ENCODE measurements at regions not wholly inside any gene's neighbourhood (a gene's known extent, or its start where the extent isn't known, plus 50 kb on each side); places are given as distances from the start of the nearest gene placed in this dataset.

DNA sequence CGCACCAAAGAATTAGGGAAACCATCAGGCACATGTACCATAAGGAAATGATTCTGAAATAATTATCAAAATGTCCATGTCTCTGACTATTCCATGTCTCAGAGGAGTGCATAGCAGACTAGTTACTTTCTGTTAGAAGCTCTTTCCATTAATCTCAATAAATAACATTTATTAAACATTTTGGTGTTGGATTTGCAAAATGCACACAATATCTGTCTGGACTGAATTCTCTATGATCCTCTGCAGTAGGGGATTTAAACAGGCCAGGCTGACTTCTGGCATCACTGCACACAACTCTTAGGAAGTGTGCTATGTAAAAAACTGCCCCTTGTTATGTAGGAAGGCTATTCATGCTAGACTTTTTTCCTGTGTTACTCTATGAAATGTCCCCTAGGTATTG, 283.3 kb upstream of the CDH5 start:
- BruUV-seq (replicated peaks), result no TSS peak
- Histone ChIP-seq H3K9ac (ENCODE audit: low read length) (no peak overlapping the region), H3K4me2 (ENCODE audit: low read length) (no peak overlapping the region), H4K20me1 (ENCODE audit: insufficient read depth) (no peaks in the 10 kb centered on the region), H3K9me3 (ENCODE audit: control insufficient read depth in 1 of 2, insufficient read depth in 1 of 2, low read depth in 1 of 2, low read length in 2 of 2) (no peaks in the 10 kb centered on the region), H2AFZ (ENCODE audit: low read depth, low read length, poor library complexity, severe bottlenecking) (no peak overlapping the region), H3K4me3 (replicated peaks in 1 of 2; ENCODE audit: low read depth in 1 of 2, low read length in 2 of 2) (no peak overlapping the region), H3K4me1 (ENCODE audit: control insufficient read depth in 1 of 2, insufficient read depth in 2 of 2, low read length in 2 of 2) (peaks cover 4 to 10% of the 10 kb centered on the region in 2 experiments; a peak in 3 of 4 replicates), H3K79me2 (ENCODE audit: insufficient read depth, low read length) (no peaks in the 10 kb centered on the region), H3K27ac (ENCODE audit: low read depth, low read length) (no peak overlapping the region), H3K9me2 (ENCODE audit: insufficient read depth) (no peaks in the 10 kb centered on the region), H3K36me3 (ENCODE audit: control insufficient read depth in 1 of 2, insufficient read depth in 2 of 2, low read length in 2 of 2) (no peaks in the 10 kb centered on the region), H3K27me3 (ENCODE audit: insufficient read depth, low read length) (peaks cover 6% of the 10 kb centered on the region)
- intact Hi-C loops (cut with micrococcal nuclease), result no loop called here
- RAD21 ChIA-PET (ENCODE audit: low non-redundant PET in 1 of 2, low total read pairs in 2 of 2, uncharacterized antibody in 2 of 2, unreplicated experiment in 2 of 2), result no interaction called here
- POLR2A ChIA-PET, result no interaction called here
- no peak for DNase-seq (ENCODE audit: low read depth, low spot score)
- ATAC-seq, result no peak
- TF ChIP-seq FOSL1 (IDR thresholded peaks at IDR 0.05; ENCODE audit: low read depth) (no peak), CEBPB (IDR thresholded peaks at IDR 0.05; ENCODE audit: low read depth) (no peak), POLR2A (IDR thresholded peaks at IDR 0.05; ENCODE audit: borderline replicate concordance, extremely low read depth, insufficient read depth, insufficient read length) (no peak), JUND (IDR thresholded peaks at IDR 0.05) (no peak), RAD21 (IDR thresholded peaks at IDR 0.05; ENCODE audit: low read depth) (no peak), TCF7L2 (IDR thresholded peaks at IDR 0.05; ENCODE audit: borderline replicate concordance, extremely low read depth, insufficient read depth, insufficient read length) (no peak), EGR1 (IDR thresholded peaks at IDR 0.05; ENCODE audit: low read depth) (no peak), ELF1 (IDR thresholded peaks at IDR 0.05; ENCODE audit: borderline replicate concordance, low read depth) (no peak), POLR2AphosphoS5 (IDR thresholded peaks at IDR 0.05; ENCODE audit: low read depth, low read length) (no peak), CBX3 (IDR thresholded peaks at IDR 0.05; ENCODE audit: low read depth) (no peak)
- CTCF ChIA-PET, result no interaction called here

DNA sequence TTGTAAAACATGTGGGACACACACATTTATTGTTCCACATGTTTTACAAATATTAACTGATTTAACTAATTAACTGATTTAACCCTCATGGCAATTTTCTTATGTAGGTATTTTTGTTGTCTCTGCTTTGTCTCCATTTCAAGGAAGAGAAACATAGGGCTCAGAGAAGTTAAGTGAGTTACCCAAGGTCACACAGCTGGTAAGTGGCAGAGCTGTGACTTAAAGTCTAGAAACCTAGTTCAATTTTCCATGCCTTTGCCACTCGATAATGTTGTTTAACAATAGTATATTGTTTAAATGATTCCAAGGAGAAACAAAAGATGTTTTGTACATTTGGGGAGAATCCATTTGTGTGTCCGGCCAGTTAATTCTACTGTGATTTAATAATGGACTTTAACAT, 284.1 kb upstream of the CDH5 start:
- peaks cover 10% of the 10 kb centered on the region; the same call in 1 of the 2 replicates for H3K27me3 ChIP-seq (ENCODE audit: insufficient read depth, low read length)
- H3K9ac ChIP-seq (ENCODE audit: low read length), result no peak overlapping the region
- no peak overlapping the region for H3K27ac ChIP-seq (ENCODE audit: low read depth, low read length)
- RAD21 ChIA-PET (ENCODE audit: low non-redundant PET in 1 of 2, low total read pairs in 2 of 2, uncharacterized antibody in 2 of 2, unreplicated experiment in 2 of 2), result no interaction called here
- TF ChIP-seq, protein P1, sequence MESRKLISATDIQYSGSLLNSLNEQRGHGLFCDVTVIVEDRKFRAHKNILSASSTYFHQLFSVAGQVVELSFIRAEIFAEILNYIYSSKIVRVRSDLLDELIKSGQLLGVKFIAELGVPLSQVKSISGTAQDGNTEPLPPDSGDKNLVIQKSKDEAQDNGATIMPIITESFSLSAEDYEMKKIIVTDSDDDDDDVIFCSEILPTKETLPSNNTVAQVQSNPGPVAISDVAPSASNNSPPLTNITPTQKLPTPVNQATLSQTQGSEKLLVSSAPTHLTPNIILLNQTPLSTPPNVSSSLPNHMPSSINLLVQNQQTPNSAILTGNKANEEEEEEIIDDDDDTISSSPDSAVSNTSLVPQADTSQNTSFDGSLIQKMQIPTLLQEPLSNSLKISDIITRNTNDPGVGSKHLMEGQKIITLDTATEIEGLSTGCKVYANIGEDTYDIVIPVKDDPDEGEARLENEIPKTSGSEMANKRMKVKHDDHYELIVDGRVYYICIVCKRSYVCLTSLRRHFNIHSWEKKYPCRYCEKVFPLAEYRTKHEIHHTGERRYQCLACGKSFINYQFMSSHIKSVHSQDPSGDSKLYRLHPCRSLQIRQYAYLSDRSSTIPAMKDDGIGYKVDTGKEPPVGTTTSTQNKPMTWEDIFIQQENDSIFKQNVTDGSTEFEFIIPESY (IDR thresholded peaks at IDR 0.05; ENCODE audit: extremely low read depth, insufficient replicate concordance, low read length), result no peak
- TF ChIP-seq EGR1 (IDR thresholded peaks at IDR 0.05; ENCODE audit: low read depth) (no peak), SIN3A (IDR thresholded peaks at IDR 0.05; ENCODE audit: low read depth) (no peak), FOSL1 (IDR thresholded peaks at IDR 0.05; ENCODE audit: low read depth) (no peak), SP1 (IDR thresholded peaks at IDR 0.05; ENCODE audit: low read depth) (no peak), ZNF274 (IDR thresholded peaks at IDR 0.05; ENCODE audit: low read depth, low read length) (no peak), ELF1 (IDR thresholded peaks at IDR 0.05; ENCODE audit: borderline replicate concordance, low read depth) (no peak), CEBPB (IDR thresholded peaks at IDR 0.05; ENCODE audit: low read depth) (no peak), POLR2A (IDR thresholded peaks at IDR 0.05; ENCODE audit: borderline replicate concordance, extremely low read depth, insufficient read depth, insufficient read length) (no peak), EZH2 (IDR thresholded peaks at IDR 0.05) (no peak), SRF (IDR thresholded peaks at IDR 0.05; ENCODE audit: low read depth) (no peak), TCF7L2 (IDR thresholded peaks at IDR 0.05; ENCODE audit: borderline replicate concordance, extremely low read depth, insufficient read depth, insufficient read length) (no peak), EZH2phosphoT487 (IDR thresholded peaks at IDR 0.05; ENCODE audit: borderline replicate concordance) (no peak)
- TF ChIP-seq, protein P2, sequence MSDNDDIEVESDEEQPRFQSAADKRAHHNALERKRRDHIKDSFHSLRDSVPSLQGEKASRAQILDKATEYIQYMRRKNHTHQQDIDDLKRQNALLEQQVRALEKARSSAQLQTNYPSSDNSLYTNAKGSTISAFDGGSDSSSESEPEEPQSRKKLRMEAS (IDR thresholded peaks at IDR 0.05), result no peak
- TF ChIP-seq, protein P3, sequence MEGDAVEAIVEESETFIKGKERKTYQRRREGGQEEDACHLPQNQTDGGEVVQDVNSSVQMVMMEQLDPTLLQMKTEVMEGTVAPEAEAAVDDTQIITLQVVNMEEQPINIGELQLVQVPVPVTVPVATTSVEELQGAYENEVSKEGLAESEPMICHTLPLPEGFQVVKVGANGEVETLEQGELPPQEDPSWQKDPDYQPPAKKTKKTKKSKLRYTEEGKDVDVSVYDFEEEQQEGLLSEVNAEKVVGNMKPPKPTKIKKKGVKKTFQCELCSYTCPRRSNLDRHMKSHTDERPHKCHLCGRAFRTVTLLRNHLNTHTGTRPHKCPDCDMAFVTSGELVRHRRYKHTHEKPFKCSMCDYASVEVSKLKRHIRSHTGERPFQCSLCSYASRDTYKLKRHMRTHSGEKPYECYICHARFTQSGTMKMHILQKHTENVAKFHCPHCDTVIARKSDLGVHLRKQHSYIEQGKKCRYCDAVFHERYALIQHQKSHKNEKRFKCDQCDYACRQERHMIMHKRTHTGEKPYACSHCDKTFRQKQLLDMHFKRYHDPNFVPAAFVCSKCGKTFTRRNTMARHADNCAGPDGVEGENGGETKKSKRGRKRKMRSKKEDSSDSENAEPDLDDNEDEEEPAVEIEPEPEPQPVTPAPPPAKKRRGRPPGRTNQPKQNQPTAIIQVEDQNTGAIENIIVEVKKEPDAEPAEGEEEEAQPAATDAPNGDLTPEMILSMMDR (IDR thresholded peaks at IDR 0.05 in 2 of 3, conservative IDR thresholded peaks at IDR 0.05 in 1 of 3; ENCODE audit: borderline replicate concordance in 1 of 3, insufficient read depth in 1 of 3, low read depth in 2 of 3, low read length in 2 of 3), result no peak
- intact Hi-C loops (cut with micrococcal nuclease), result no loop called here
- POLR2A ChIA-PET, result no interaction called here
- H2AFZ ChIP-seq (ENCODE audit: low read depth, low read length, poor library complexity, severe bottlenecking), result no peak overlapping the region
- no TSS peak for BruUV-seq (replicated peaks)
- no peaks in the 10 kb centered on the region for H3K79me2 ChIP-seq (ENCODE audit: insufficient read depth, low read length)
- H3K9me3 ChIP-seq (ENCODE audit: control insufficient read depth in 1 of 2, insufficient read depth in 1 of 2, low read depth in 1 of 2, low read length in 2 of 2), result no peaks in the 10 kb centered on the region
- DNase-seq (ENCODE audit: low read depth, low spot score) (no peak), ATAC-seq (no peak)
- CTCF ChIA-PET, result no interaction called here
- H3K4me3 ChIP-seq (replicated peaks in 1 of 2; ENCODE audit: low read depth in 1 of 2, low read length in 2 of 2), result no peak overlapping the region
- no peaks in the 10 kb centered on the region for H4K20me1 ChIP-seq (ENCODE audit: insufficient read depth)
- H3K4me2 ChIP-seq (ENCODE audit: low read length), result peak overlapping the region; percentile 49; the same call in 1 of the 2 replicates
- peaks cover 4 to 10% of the 10 kb centered on the region in 2 experiments; a peak in 3 of 4 replicates for H3K4me1 ChIP-seq (ENCODE audit: control insufficient read depth in 1 of 2, insufficient read depth in 2 of 2, low read length in 2 of 2)
- H3K36me3 ChIP-seq (ENCODE audit: control insufficient read depth in 1 of 2, insufficient read depth in 2 of 2, low read length in 2 of 2), result no peaks in the 10 kb centered on the region
- no peaks in the 10 kb centered on the region for H3K9me2 ChIP-seq (ENCODE audit: insufficient read depth)
